Loucy (cell line): ENCODE measurements at regions not wholly inside any gene's neighbourhood (a gene's known extent, or its start where the extent isn't known, plus 50 kb on each side); places are given as distances from the start of the nearest gene placed in this dataset.

Source experiments
- H2AFZ ChIP-seq: fragments of 200-600 bp; sonication (generic); 2 replicates; pipeline ENCODE4 v1.6.0; 2016; ENCODE audit warnings: antibody characterized with exemption, mild to moderate bottlenecking, low read length, moderate library complexity
- H3F3A ChIP-seq: fragments of 200-600 bp; 2 replicates; pipeline ENCODE4 v1.6.0; 2016; ENCODE audit warnings: antibody characterized with exemption, low read depth, mild to moderate bottlenecking
- H3K27me3 ChIP-seq: fragments of 200-600 bp; sonication (generic); 2 replicates; pipeline ENCODE4 v1.6.1; 2014; ENCODE audit warnings: low read length, mild to moderate bottlenecking; ENCODE audit not compliant: insufficient read depth, poor library complexity, severe bottlenecking
- H3K36me3 ChIP-seq: fragments of 200-600 bp; sonication (generic); 2 replicates; pipeline ENCODE4 v1.6.1; 2016; ENCODE audit warnings: low read length; ENCODE audit not compliant: insufficient read depth
- H3K4me1 ChIP-seq: fragments of 200-600 bp; sonication (generic); 2 replicates; pipeline ENCODE4 v1.5.1; 2014; ENCODE audit warnings: low read length, mild to moderate bottlenecking; ENCODE audit not compliant: insufficient read depth, poor library complexity, severe bottlenecking
- H3K4me2 ChIP-seq: fragments of 200-600 bp; sonication (generic); 2 replicates; pipeline ENCODE4 v1.6.0; 2014; ENCODE audit warnings: antibody characterized with exemption, low read length, low read depth, mild to moderate bottlenecking; ENCODE audit not compliant: poor library complexity, severe bottlenecking
- H3K4me3 ChIP-seq: fragments of 200-600 bp; sonication (generic); 2 replicates; pipeline ENCODE4 v1.5.1; 2014; ENCODE audit warnings: low read length, mild to moderate bottlenecking, mixed read lengths; ENCODE audit not compliant: poor library complexity, severe bottlenecking
- H3K79me2 ChIP-seq: fragments of 200-600 bp; sonication (generic); 2 replicates; pipeline ENCODE4 v1.6.1; 2014; ENCODE audit warnings: low read length; ENCODE audit not compliant: insufficient read depth
- H3K9ac ChIP-seq: fragments of 200-600 bp; sonication (generic); 2 replicates; pipeline ENCODE4 v1.6.0; 2014; ENCODE audit warnings: mild to moderate bottlenecking, low read depth, low read length, moderate library complexity; ENCODE audit not compliant: poor library complexity, severe bottlenecking
- H3K9me2 ChIP-seq: fragments of 200-600 bp; sonication (generic); replicated peaks from 2 replicates; pipeline ENCODE4 v1.6.1; 2016; ENCODE audit warnings: low read depth, low read length, mixed read lengths
- H3K9me3 ChIP-seq: fragments of 200-600 bp; sonication (generic); 2 replicates; pipeline ENCODE4 v1.6.1; 2014; ENCODE audit warnings: mild to moderate bottlenecking, antibody characterized with exemption, low read length, low read depth; ENCODE audit not compliant: insufficient read depth
- H4K20me1 ChIP-seq: fragments of 200-600 bp; sonication (generic); 2 replicates; pipeline ENCODE4 v1.6.0; 2014; ENCODE audit warnings: antibody characterized with exemption, low read length, mild to moderate bottlenecking; ENCODE audit not compliant: insufficient read depth, poor library complexity, severe bottlenecking
- CTCF ChIP-seq: fragments of 200-600 bp; sonication (generic); conservative IDR thresholded peaks from 2 replicates; pipeline ENCODE4 v1.5.1; 2014; ENCODE audit warnings: mild to moderate bottlenecking, antibody characterized with exemption, low read length
- EZH2phosphoT487 ChIP-seq: fragments of 200-600 bp; IDR thresholded peaks from 2 replicates; pipeline ENCODE4 v1.6.1; 2018; ENCODE audit warnings: antibody characterized with exemption, mild to moderate bottlenecking, moderate library complexity, borderline replicate concordance

- no peak overlapping the region for H2AFZ ChIP-seq
- no peaks in the 10 kb centered on the region for H3K9me2 ChIP-seq
- no peaks in the 10 kb centered on the region for H3K36me3 ChIP-seq
- H3K9me3 ChIP-seq, result 0 out of 2 replicates have a peak, but pooled peaks cover 2% of the 10 kb centered on the region
- no peaks in the 10 kb centered on the region for H3K27me3 ChIP-seq
- no peaks in the 10 kb centered on the region for H3K4me1 ChIP-seq
- H3K79me2 ChIP-seq, result no peaks in the 10 kb centered on the region
- H3K4me3 ChIP-seq, result no peak overlapping the region
- H3K9ac ChIP-seq, result no peak overlapping the region
- no peak for TF ChIP-seq CTCF
- no peak for TF ChIP-seq EZH2phosphoT487
- H3F3A ChIP-seq, result no peaks in the 10 kb centered on the region
- no peak overlapping the region for H3K4me2 ChIP-seq
- H4K20me1 ChIP-seq, result no peaks in the 10 kb centered on the region
These were observed 969.2 kb downstream of the CDH18 start for GRCh38 chr5:19018822-19019221.

GRCh38 chr5:19031491-19031890 lies 956.5 kb downstream of the CDH18 start:
- Histone ChIP-seq H2AFZ (no peak overlapping the region), H3K9me2 (no peaks in the 10 kb centered on the region), H3F3A (no peaks in the 10 kb centered on the region), H3K79me2 (no peaks in the 10 kb centered on the region), H4K20me1 (no peaks in the 10 kb centered on the region), H3K36me3 (no peaks in the 10 kb centered on the region), H3K9ac (no peak overlapping the region), H3K27me3 (no peaks in the 10 kb centered on the region), H3K4me1 (no peaks in the 10 kb centered on the region), H3K9me3 (no peaks in the 10 kb centered on the region), H3K4me2 (no peak overlapping the region), H3K4me3 (no peak overlapping the region)
- TF ChIP-seq CTCF (no peak), EZH2phosphoT487 (no peak)

GRCh38 chr5:19035816-19036215 lies 952.2 kb downstream of the CDH18 start:
- Histone ChIP-seq H3K4me1 (no peaks in the 10 kb centered on the region), H3K9ac (no peak overlapping the region), H3K4me2 (no peak overlapping the region), H3K36me3 (no peaks in the 10 kb centered on the region), H3K79me2 (no peaks in the 10 kb centered on the region), H3F3A (no peaks in the 10 kb centered on the region), H3K27me3 (no peaks in the 10 kb centered on the region), H3K9me2 (no peaks in the 10 kb centered on the region), H3K4me3 (no peak overlapping the region), H4K20me1 (no peaks in the 10 kb centered on the region), H3K9me3 (no peaks in the 10 kb centered on the region), H2AFZ (no peak overlapping the region)
- TF ChIP-seq EZH2phosphoT487 (no peak), CTCF (no peak)
